Dendritic cell treated with granulocyte-macrophage colony-stimulating factor and Interleukin-4, amounts not matched to agents 40 ng/mL and 50 ng/mL, for 4 days (primary cell): ENCODE measurements at regions not wholly inside any gene's neighbourhood (a gene's known extent, or its start where the extent isn't known, plus 50 kb on each side); places are given as distances from the start of the nearest gene placed in this dataset.

Source experiments
- H3K27ac Mint-ChIP-seq: one replicate; pipeline ENCODE4 v1.8.0; 2022; ENCODE audit warnings: mild to moderate bottlenecking, mixed read lengths
- H3K27me3 Mint-ChIP-seq: one replicate; pipeline ENCODE4 v1.8.0; 2022; ENCODE audit warnings: mild to moderate bottlenecking, mixed read lengths
- H3K36me3 Mint-ChIP-seq: one replicate; pipeline ENCODE4 v1.8.0; 2022; ENCODE audit warnings: low read depth, mixed read lengths
- H3K4me1 Mint-ChIP-seq: one replicate; pipeline ENCODE4 v1.8.0; 2022; ENCODE audit warnings: low read depth, mixed read lengths
- H3K4me3 Mint-ChIP-seq: one replicate; pipeline ENCODE4 v1.8.0; 2022; ENCODE audit warnings: mild to moderate bottlenecking, moderate library complexity, mixed read lengths
- H3K9me3 Mint-ChIP-seq: one replicate; pipeline ENCODE4 v1.8.0; 2022; ENCODE audit warnings: mixed read lengths
- intact Hi-C: fragments of 100-400 bp; cut with micrococcal nuclease; formaldehyde crosslinking; loops from one replicate; pipeline ENCODE4 v1.15.0; 2022

DNA sequence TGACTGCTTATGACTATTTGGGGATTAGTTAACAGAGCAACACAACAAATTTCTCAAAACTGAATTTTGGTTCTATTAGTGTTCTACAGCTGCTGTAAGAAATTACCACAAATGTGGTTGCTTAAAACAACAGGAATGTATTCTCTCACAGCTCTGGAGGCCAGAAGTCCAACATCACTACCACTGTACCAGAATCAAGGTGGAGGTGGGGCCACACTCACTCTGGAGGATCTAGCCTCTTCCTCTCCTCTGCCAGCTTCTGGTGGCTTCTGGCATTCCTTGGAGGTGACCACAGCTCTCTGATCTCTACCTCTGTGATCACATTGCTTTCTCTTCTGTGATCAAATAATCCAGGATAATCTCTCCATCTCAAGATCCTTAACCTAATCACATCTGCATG, 194.7 kb upstream of the BMPER start:
- H3K4me3 Mint-ChIP-seq: no peak overlapping the region
- no peaks in the 10 kb centered on the region for H3K9me3 Mint-ChIP-seq
- H3K4me1 Mint-ChIP-seq: no peaks in the 10 kb centered on the region
- no peaks in the 10 kb centered on the region for H3K36me3 Mint-ChIP-seq
- intact Hi-C loops: no loop called here
- no peak overlapping the region for H3K27ac Mint-ChIP-seq
- peaks cover 7% of the 10 kb centered on the region for H3K27me3 Mint-ChIP-seq

DNA sequence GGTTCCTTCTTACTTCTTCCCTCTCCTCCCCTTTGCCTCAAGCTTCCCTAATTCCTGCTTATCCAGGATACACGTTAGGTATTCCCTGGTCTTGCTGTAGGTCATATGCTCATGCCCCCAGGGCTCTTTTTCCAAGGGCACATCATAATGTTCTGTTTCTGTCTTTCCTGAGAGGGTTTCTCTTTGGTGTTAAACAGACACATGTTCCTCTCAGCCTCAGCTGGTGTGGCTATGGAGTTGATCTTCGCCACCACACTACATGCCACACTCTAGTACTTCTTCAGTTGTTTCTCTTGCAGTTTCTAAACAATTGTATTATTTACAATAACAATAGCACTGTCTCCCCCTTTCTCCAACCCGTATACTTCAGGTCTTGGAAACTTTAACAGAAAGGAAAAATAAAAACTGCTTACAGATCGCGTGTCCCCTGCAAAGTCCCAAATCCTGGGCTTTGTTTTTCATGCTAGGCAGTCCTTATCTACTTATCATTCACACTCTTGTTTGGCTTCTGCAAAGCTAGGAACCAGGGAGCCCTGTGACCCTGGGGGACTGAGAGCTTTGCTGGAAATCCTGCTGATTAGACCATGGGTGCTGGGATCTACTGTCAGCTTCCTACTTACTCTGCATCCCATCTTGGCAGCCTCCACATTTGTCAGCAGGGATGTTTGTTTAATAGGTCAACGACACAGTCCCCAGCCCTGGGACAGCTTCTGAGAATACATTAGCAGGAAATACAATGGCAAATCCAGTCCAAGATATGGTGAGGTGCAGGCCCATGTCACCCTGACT, 193.9 kb upstream of the BMPER start:
- Mint-ChIP-seq H3K9me3 (no peaks in the 10 kb centered on the region), H3K4me1 (no peaks in the 10 kb centered on the region), H3K27me3 (peaks cover 7% of the 10 kb centered on the region), H3K27ac (no peak overlapping the region), H3K4me3 (no peak overlapping the region), H3K36me3 (no peaks in the 10 kb centered on the region)
- intact Hi-C loops: no loop called here

GRCh38 chr7:33712020-33712414, 193.3 kb upstream of the BMPER start:
- Mint-ChIP-seq H3K27ac (no peak overlapping the region), H3K9me3 (no peaks in the 10 kb centered on the region), H3K4me1 (no peaks in the 10 kb centered on the region), H3K36me3 (no peaks in the 10 kb centered on the region), H3K4me3 (no peak overlapping the region), H3K27me3 (peaks cover 7% of the 10 kb centered on the region)
- intact Hi-C loops: no loop called here

DNA sequence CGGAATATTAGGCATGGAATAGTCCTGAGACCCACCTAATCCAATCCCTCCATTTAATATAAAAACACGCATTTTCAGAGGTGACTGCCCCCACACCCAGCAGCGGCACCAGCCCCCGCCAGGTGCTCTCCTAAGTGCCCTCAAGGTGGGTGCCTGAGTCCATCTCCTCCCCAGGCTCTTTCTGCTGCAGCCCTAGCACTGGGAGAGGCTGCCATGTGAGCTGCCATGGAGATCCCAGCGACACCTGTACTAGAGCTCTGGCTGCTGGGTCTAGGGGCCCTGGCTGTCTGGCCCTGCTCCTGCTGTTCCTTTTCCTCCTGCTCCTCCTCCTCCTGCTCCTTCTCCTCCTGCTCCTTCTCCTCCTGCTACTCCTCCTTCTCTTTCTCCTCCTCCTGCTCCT, 191.1 kb upstream of the BMPER start:
- Mint-ChIP-seq H3K9me3 (no peaks in the 10 kb centered on the region), H3K36me3 (no peaks in the 10 kb centered on the region), H3K4me3 (no peak overlapping the region), H3K27ac (no peak overlapping the region), H3K27me3 (peaks cover 7% of the 10 kb centered on the region), H3K4me1 (no peaks in the 10 kb centered on the region)
- intact Hi-C loops: no loop called here

DNA sequence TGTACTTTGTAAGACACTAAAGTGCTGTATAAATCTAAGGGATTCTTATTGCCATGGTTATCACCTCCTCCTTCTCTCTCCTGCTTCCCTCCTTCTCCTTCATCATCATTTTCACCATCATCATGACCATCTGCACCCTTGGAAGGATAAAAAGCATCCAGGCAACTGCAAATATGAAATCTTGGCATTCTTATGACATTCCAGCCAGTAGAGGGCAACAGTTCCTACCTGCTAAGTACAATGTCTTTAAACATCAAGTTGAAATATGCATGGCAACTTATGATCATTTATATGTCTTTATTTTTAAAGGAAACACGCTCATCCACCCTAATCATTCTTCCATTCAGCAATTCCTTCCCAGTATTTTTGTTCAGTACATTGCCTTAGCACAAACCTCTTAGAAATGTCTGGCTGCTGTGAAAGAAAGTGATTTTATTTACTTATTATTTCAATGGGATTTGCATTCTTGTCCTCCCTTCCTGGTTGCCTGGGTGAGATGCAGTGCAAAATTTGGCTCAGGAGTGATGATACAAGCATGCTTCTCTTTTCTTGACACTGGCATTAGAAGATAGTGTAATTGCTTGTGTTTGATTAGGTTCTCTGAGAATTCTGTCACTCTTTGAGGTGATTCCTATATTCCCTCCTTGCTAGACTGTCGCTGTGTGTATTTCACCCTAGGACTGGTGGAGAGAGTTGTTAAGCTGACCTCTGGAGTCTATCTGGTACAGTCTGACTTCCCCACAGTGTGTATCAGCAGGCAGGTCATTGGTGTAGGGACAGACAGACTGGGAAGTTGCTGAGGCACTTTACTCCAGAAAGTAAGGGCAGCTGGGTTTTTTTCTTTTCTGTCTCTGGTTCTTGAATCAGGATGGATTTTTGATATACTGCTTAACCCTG, 188.5 kb upstream of the BMPER start:
- H3K27ac Mint-ChIP-seq: no peak overlapping the region
- peaks cover 7% of the 10 kb centered on the region for H3K27me3 Mint-ChIP-seq
- intact Hi-C loops: no loop called here
- no peaks in the 10 kb centered on the region for H3K36me3 Mint-ChIP-seq
- H3K4me1 Mint-ChIP-seq: no peaks in the 10 kb centered on the region
- no peaks in the 10 kb centered on the region for H3K9me3 Mint-ChIP-seq
- H3K4me3 Mint-ChIP-seq: no peak overlapping the region

GRCh38 chr7:33719059-33719581, 186.2 kb upstream of the BMPER start:
- no peaks in the 10 kb centered on the region for H3K9me3 Mint-ChIP-seq
- H3K4me3 Mint-ChIP-seq: no peak overlapping the region
- intact Hi-C loops: no loop called here
- H3K4me1 Mint-ChIP-seq: no peaks in the 10 kb centered on the region
- H3K36me3 Mint-ChIP-seq: no peaks in the 10 kb centered on the region
- no peak overlapping the region for H3K27ac Mint-ChIP-seq
- peaks cover 7% of the 10 kb centered on the region for H3K27me3 Mint-ChIP-seq

DNA sequence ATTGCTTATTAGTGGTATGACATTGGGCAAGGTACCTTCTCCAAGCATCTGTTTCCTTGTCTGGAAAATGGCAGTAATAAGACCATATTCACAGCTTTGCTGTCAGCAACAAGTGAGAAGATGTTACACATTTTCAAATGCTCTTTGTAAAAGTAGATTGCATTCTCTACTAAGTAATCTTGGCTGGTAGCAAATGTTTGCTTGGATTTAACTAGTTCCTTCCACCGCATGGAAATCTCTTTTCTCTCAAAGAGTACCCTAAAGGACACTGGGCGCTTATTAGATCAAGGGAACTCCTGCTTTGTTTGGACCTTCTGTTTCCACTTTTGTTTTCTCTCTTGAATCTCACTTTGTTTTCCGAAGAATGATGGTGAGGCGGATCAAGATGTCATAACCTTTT, 185.2 kb upstream of the BMPER start:
- intact Hi-C loops: no loop called here
- Mint-ChIP-seq H3K27ac (no peak overlapping the region), H3K4me1 (no peaks in the 10 kb centered on the region), H3K36me3 (no peaks in the 10 kb centered on the region), H3K9me3 (no peaks in the 10 kb centered on the region), H3K27me3 (no peaks in the 10 kb centered on the region), H3K4me3 (no peak overlapping the region)

DNA sequence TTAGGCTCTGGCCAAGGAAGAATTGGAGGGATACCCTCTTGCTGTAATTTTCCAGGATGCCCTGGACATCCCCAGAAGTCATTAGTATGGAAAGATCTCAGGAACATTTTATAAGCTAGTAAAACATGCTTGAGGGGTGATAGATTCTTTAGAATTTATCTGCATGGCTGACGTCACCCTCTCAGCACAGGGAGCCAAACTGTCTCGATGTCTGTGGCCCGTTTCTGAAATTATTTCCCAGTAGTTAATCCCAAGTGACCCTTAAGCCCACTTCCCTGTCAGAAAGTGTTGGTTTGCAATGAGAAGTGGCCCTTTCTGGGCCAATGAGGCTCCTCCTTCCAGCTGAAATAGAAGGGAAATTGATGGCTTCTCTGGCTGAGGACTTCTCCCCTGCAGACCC, 184.5 kb upstream of the BMPER start:
- Mint-ChIP-seq H3K9me3 (no peaks in the 10 kb centered on the region), H3K27me3 (no peaks in the 10 kb centered on the region), H3K36me3 (no peaks in the 10 kb centered on the region), H3K4me1 (no peaks in the 10 kb centered on the region), H3K27ac (no peak overlapping the region), H3K4me3 (no peak overlapping the region)
- intact Hi-C loops: no loop called here

- Mint-ChIP-seq H3K4me3 (no peak overlapping the region), H3K27ac (no peak overlapping the region), H3K27me3 (no peaks in the 10 kb centered on the region), H3K36me3 (no peaks in the 10 kb centered on the region), H3K4me1 (no peaks in the 10 kb centered on the region), H3K9me3 (no peaks in the 10 kb centered on the region)
- intact Hi-C loops: no loop called here
Observed at GRCh38 chr7:33721895-33722294, 183.4 kb upstream of the BMPER start.

DNA sequence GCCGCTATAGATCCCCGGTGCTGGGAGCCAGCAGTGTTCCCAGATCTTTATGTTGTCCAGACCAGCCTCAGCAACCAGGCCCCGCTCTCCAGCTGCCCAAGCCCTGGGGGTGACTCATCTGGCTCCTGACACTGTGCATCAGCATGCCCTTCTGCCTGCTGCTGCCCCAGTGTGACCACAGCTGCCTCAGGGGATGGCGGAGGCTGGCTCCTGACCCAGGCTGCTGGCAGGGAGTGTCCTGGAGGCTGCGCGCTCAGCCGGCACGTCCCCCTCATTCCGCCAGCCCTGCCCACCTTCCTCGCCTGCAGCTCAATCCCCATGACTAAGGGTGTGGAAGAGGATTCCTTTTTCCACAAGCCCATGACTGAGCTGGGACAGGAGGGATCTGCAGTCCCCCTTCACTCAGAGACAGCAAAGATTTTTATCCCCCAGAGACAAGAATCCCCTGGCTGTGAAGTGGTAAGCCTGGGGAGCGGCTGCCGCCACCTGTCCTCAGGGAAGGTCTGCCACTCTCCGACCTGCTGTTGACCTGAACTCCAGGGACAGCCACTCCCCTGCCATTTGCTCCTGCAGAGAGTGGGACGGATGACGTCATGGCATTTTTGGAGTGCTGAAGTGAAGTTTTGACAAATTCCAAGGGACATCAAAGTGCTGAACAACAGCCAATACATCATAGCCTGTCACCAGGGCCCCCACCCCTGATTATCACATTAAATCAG, 182.8 kb upstream of the BMPER start:
- intact Hi-C loops: no loop called here
- Mint-ChIP-seq H3K27ac (no peak overlapping the region), H3K4me3 (no peak overlapping the region), H3K4me1 (no peaks in the 10 kb centered on the region), H3K36me3 (no peaks in the 10 kb centered on the region), H3K27me3 (no peaks in the 10 kb centered on the region), H3K9me3 (no peaks in the 10 kb centered on the region)

DNA sequence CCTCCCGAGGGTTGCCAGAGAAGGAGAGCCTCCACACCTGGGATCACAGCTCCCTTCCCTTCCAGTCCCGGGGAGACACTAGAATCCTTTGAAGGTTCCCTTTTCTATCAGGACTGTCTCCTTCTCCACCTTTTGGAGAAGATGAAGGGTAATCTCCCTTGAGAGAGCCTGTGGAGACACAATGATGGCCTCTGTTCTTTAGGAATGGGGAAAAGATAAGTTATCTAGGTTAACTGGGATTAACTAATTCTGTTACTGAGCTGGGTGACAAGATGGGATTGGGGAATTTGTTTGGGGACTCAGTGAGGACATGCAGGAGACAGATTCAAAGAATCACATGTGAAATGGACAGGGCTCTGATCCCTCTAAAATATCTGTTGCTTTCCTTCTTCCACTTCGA, 181.1 kb upstream of the BMPER start:
- Mint-ChIP-seq H3K9me3 (no peaks in the 10 kb centered on the region), H3K27ac (no peak overlapping the region), H3K27me3 (no peaks in the 10 kb centered on the region)

DNA sequence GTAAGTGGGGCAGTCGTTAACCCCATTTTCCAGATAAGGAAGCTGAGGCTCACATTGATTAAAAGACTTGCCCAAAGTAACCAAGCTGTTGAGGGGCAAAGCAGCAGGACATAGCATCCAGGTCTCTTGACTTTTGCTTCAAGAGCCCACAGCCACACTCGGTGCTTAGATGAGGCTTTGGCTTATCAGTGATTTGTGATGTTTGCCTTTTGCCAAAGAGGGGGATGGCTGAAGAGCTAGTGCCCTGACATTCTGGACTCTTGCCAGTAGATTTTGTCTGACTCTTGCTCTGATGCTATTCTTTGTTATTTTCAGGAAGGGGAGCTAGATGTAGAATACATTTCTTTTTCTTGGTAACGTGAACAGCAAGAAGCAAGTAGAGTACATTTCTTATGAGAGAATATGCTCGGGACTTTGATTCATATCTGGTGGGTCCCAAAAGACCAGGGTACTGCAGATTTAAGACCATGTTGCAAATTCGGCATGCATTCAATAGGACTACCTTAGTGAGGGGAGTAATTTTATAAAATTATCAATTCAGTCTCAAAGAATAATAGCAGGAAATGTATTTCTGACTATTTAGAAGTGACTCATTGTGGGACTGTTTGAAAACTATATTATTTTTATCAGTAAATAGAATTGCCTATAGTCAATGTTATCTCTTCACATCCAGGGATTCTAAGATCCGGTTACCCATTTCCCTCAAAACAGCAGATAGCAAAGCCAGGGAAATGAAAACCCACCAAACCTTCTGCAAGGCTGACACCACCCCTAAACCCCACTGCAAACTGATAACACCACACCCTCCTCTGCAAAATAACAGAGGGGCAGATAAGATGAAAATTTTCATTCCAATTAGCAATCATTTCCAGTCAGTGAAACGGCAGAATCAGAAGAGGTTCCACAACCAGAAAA, 180.0 kb upstream of the BMPER start:
- no peak overlapping the region for H3K27ac Mint-ChIP-seq
- no peaks in the 10 kb centered on the region for H3K27me3 Mint-ChIP-seq
- H3K36me3 Mint-ChIP-seq: no peaks in the 10 kb centered on the region
- H3K4me3 Mint-ChIP-seq: no peak overlapping the region
- no peaks in the 10 kb centered on the region for H3K4me1 Mint-ChIP-seq
- intact Hi-C loops: no loop called here
- no peaks in the 10 kb centered on the region for H3K9me3 Mint-ChIP-seq

More for the DNA sequence above, 181.1 kb upstream of the BMPER start:
- no peak overlapping the region for H3K4me3 Mint-ChIP-seq
- no peaks in the 10 kb centered on the region for H3K36me3 Mint-ChIP-seq
- intact Hi-C loops: no loop called here
- H3K4me1 Mint-ChIP-seq: no peaks in the 10 kb centered on the region

- intact Hi-C loops: no loop called here
- H3K4me3 Mint-ChIP-seq: no peak overlapping the region
- no peaks in the 10 kb centered on the region for H3K27me3 Mint-ChIP-seq
- H3K9me3 Mint-ChIP-seq: no peaks in the 10 kb centered on the region
- H3K4me1 Mint-ChIP-seq: no peaks in the 10 kb centered on the region
- H3K27ac Mint-ChIP-seq: no peak overlapping the region
- no peaks in the 10 kb centered on the region for H3K36me3 Mint-ChIP-seq
Observed at GRCh38 chr7:33726582-33726981, 178.8 kb upstream of the BMPER start.
